ENCODE measurements at regions not wholly inside any gene's neighbourhood (a gene's known extent, or its start where the extent isn't known, plus 50 kb on each side); places are given as distances from the start of the nearest gene placed in this dataset.

- no peak for TF ChIP-seq YY1 (IDR thresholded peaks at IDR 0.05; ENCODE audit: low read depth, low read length)
- no peak for TF ChIP-seq POLR2A (IDR thresholded peaks at IDR 0.05; ENCODE audit: control extremely low read depth in 1 of 2, low read depth in 2 of 2, low read length in 2 of 2)
- no peak for TF ChIP-seq TEAD4 (IDR thresholded peaks at IDR 0.05; ENCODE audit: low read depth, low read length)
- TF ChIP-seq GABPA (IDR thresholded peaks at IDR 0.05; ENCODE audit: borderline replicate concordance, insufficient read depth, low read length) = no peak
- TF ChIP-seq RNF2 (IDR thresholded peaks at IDR 0.05; ENCODE audit: borderline replicate concordance, low read depth, low read length, missing control alignments, poor library complexity, severe bottlenecking) = no peak
- TF ChIP-seq, protein P1, sequence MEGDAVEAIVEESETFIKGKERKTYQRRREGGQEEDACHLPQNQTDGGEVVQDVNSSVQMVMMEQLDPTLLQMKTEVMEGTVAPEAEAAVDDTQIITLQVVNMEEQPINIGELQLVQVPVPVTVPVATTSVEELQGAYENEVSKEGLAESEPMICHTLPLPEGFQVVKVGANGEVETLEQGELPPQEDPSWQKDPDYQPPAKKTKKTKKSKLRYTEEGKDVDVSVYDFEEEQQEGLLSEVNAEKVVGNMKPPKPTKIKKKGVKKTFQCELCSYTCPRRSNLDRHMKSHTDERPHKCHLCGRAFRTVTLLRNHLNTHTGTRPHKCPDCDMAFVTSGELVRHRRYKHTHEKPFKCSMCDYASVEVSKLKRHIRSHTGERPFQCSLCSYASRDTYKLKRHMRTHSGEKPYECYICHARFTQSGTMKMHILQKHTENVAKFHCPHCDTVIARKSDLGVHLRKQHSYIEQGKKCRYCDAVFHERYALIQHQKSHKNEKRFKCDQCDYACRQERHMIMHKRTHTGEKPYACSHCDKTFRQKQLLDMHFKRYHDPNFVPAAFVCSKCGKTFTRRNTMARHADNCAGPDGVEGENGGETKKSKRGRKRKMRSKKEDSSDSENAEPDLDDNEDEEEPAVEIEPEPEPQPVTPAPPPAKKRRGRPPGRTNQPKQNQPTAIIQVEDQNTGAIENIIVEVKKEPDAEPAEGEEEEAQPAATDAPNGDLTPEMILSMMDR (IDR thresholded peaks at IDR 0.05; ENCODE audit: control extremely low read depth in 1 of 3, insufficient read depth in 1 of 3, low read depth in 1 of 3, low read length in 3 of 3) = no peak
- no peak for TF ChIP-seq EZH2 (IDR thresholded peaks at IDR 0.05; ENCODE audit: low read depth, low read length, severe bottlenecking)
- TF ChIP-seq ZNF274 (IDR thresholded peaks at IDR 0.05; ENCODE audit: borderline replicate concordance, extremely low read depth, low read length) = no peak
Observed at GRCh38 chr15:95647531-95648277, 682.8 kb upstream of the NR2F2 start.

All from H1 (cell line).